Kidney epithelial cell (primary cell): ENCODE measurements at regions not wholly inside any gene's neighbourhood (a gene's known extent, or its start where the extent isn't known, plus 50 kb on each side); places are given as distances from the start of the nearest gene placed in this dataset.

ENCODE experiments used
- DNase-seq: peaks from one replicate; pipeline ENCODE4 v3.0.0-alpha.2; 2010; ENCODE audit warnings: low read depth
- H3K27me3 ChIP-seq: 2 replicates; pipeline ENCODE4 v1.6.0; 2011; ENCODE audit warnings: low read length; ENCODE audit not compliant: control insufficient read depth, insufficient read depth
- H3K36me3 ChIP-seq: 2 replicates; pipeline ENCODE4 v1.5.1; 2011; ENCODE audit warnings: low read length; ENCODE audit not compliant: control insufficient read depth, insufficient read depth
- H3K4me3 ChIP-seq: 2 replicates; pipeline ENCODE4 v1.5.1; 2011; ENCODE audit warnings: low read depth, mild to moderate bottlenecking, control low read depth, low read length
- CTCF ChIP-seq: IDR thresholded peaks from 2 replicates; pipeline ENCODE4 v1.5.1; 2011; ENCODE audit warnings: mild to moderate bottlenecking, moderate library complexity, low read length, control low read depth, inconsistent platforms; ENCODE audit not compliant: insufficient read depth, poor library complexity, severe bottlenecking

DNA sequence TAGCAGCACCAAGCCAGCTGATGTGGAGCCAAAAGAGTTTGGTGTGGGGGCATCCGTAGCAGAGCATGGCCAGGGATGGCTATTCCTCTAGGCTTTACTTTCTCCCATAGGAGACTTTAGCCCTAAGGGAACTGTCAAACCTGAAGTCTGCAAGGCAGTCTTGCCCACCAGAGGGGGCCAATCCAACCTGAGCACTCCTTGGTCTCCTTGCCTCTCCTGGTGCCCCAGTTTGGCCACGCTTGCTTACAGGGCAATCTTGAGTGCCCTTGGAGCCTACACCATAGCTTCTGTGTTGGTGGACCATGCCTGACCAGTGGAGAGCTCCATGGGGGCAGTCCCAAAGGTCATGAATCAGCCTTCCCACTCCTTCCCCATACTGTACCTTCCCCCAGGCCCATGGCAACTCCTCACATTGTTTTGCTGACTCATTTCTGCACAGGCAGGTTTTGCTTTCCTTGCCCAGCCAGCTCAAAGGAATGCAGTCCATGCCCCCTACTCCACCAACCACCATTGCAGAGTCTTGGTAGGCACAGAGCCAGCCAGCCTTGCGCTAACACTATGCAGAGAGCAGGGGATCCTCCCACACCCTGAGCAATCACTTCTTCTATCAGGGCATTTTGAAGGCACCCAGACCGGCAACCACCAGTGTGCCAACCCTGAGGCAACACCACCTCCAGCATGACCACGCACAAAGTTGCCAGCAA lies 1421.2 kb upstream of the RAG2 start:
- Histone ChIP-seq H3K27me3 (no peaks in the 10 kb centered on the region), H3K36me3 (no peaks in the 10 kb centered on the region), H3K4me3 (no peak overlapping the region)
- peak; percentile 74 for DNase-seq
- TF ChIP-seq CTCF = peak; percentile 14

- Histone ChIP-seq H3K4me3 (no peak overlapping the region), H3K27me3 (no peaks in the 10 kb centered on the region), H3K36me3 (no peaks in the 10 kb centered on the region)
- no peak for TF ChIP-seq CTCF
- no peak for DNase-seq
These were observed 1416.4 kb upstream of the RAG2 start for GRCh38 chr11:38014405-38014804.

DNA sequence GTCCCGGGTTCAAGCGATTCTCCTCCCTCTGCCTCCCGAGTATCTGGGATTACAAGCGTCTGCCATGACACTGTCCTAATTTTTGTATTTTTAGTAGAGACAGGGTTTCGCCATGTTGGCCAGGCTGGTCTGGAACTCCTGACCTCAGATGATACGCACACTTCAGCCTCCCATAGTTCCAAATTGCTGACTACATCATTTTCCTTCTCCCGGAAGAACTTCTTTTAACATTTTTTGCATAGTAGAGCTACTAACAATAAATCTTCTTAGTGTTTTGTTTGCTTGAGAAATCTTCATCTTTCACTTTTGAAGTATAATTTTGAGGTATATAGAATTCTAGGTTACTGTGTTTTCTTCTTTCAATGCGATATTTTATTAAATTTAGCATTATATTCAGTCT lies 1415.1 kb upstream of the RAG2 start:
- H3K27me3 ChIP-seq = no peaks in the 10 kb centered on the region

DNA sequence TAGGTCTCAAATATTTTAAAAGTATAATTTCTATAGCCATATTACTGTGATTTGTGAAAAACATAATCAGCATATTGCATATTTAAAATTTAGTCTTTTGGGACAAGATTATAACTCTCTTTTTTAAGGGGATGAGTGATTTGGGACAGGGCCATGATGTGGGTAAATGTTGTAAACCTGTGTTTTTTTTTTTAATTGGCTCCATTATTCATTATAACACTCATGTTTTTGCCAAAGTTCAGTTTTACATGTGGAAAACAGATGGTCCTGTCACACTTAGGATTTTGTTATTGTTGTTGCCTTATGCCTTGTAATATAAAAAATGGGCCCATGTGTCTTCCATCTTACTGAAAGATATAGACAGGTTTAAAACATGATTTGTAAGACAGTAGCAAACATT lies 1413.5 kb upstream of the RAG2 start:
- no peak for DNase-seq
- Histone ChIP-seq H3K4me3 (no peak overlapping the region), H3K36me3 (no peaks in the 10 kb centered on the region), H3K27me3 (no peaks in the 10 kb centered on the region)
- TF ChIP-seq CTCF = no peak

More for the DNA sequence above, 1415.1 kb upstream of the RAG2 start:
- TF ChIP-seq CTCF = no peak
- Histone ChIP-seq H3K36me3 (no peaks in the 10 kb centered on the region), H3K4me3 (no peak overlapping the region)
- DNase-seq = no peak

GRCh38 chr11:38009932-38010331 lies 1411.9 kb upstream of the RAG2 start:
- Histone ChIP-seq H3K4me3 (no peak overlapping the region), H3K27me3 (no peaks in the 10 kb centered on the region), H3K36me3 (no peaks in the 10 kb centered on the region)
- TF ChIP-seq CTCF = no peak
- no peak for DNase-seq

- no peaks in the 10 kb centered on the region for H3K36me3 ChIP-seq
- H3K27me3 ChIP-seq = no peaks in the 10 kb centered on the region
- DNase-seq = no peak
- no peak for TF ChIP-seq CTCF
- H3K4me3 ChIP-seq = no peak overlapping the region
These were observed 1408.4 kb upstream of the RAG2 start for GRCh38 chr11:38006466-38006865.
